ENCODE measurements at regions not wholly inside any gene's neighbourhood (a gene's known extent, or its start where the extent isn't known, plus 50 kb on each side); places are given as distances from the start of the nearest gene placed in this dataset.

GRCh38 chr13:79810018-79810417 lies 329.1 kb downstream of the NDFIP2 start:
- no CpG with 5 or more reads among the region's 5 CpGs for WGBS (ENCODE audit: extremely low coverage, insufficient read length, low lambda C conversion rate)
- H4K91ac ChIP-seq (ENCODE audit: insufficient read length, low read depth, low read length): no peak overlapping the region
- Mint-ChIP-seq H3K4me1 (peaks cover 43 to 46% of the 10 kb centered on the region in 2 experiments), H3K27ac (peak overlapping the region in 1 of 3 experiments; percentile 88; a peak in 3 of 7 replicates), H3K36me3 (ENCODE audit: insufficient read depth in 1 of 3, low read depth in 3 of 3) (peaks cover 0 to 5% (median 0%) of the 10 kb centered on the region in 3 experiments; a peak in 3 of 7 replicates), H3K4me3 (no peak overlapping the region), H3K9me3 (peaks cover 0 to 2% of the 10 kb centered on the region in 2 experiments; a peak in 1 of 5 replicates), H3K27me3 (ENCODE audit: low read depth) (no peaks in the 10 kb centered on the region)
- H3K56ac ChIP-seq (ENCODE audit: insufficient read length, low read depth, low read length): no peak overlapping the region
- H2BK5ac ChIP-seq (ENCODE audit: insufficient read length, low read length): no peak overlapping the region
- no peak overlapping the region for H2BK15ac ChIP-seq (ENCODE audit: low read depth, low read length)
- no peak overlapping the region for H3K27ac ChIP-seq (ENCODE audit: insufficient read length, low read depth, low read length)
- H3K9me3 ChIP-seq (ENCODE audit: control insufficient read depth, low read depth, low read length): no peaks in the 10 kb centered on the region
- no peak overlapping the region for H2AK5ac ChIP-seq (ENCODE audit: insufficient read length, low read length)
- no peak overlapping the region for H2BK20ac ChIP-seq (ENCODE audit: low read depth, low read length, poor library complexity, severe bottlenecking)
- no peak for TF ChIP-seq CTCF (conservative IDR thresholded peaks at IDR 0.05)
- no peak overlapping the region for H4K5ac ChIP-seq (ENCODE audit: insufficient read length, low read depth, low read length)
- no peaks in the 10 kb centered on the region for H4K20me1 ChIP-seq (ENCODE audit: control insufficient read depth, insufficient read depth, insufficient read length)
- no peak for DNase-seq
- H3K9ac ChIP-seq (ENCODE audit: extremely low read depth, insufficient read length, low read length): no peak overlapping the region
- no peaks in the 10 kb centered on the region for H3K79me2 ChIP-seq (ENCODE audit: insufficient read depth, low read length)
- no peak overlapping the region for H2BK120ac ChIP-seq (ENCODE audit: low read depth, low read length, poor library complexity, severe bottlenecking)
- H3K4me2 ChIP-seq (ENCODE audit: insufficient read depth, insufficient read length, low read length): no peak overlapping the region
- H3K23ac ChIP-seq (ENCODE audit: insufficient read length, low read depth, low read length): no peak overlapping the region
- H3K27me3 ChIP-seq (ENCODE audit: insufficient read depth, low read length): no peaks in the 10 kb centered on the region
- H3K79me1 ChIP-seq (ENCODE audit: insufficient read depth, low read depth, low read length, poor library complexity, severe bottlenecking): no peaks in the 10 kb centered on the region
- H3T11ph ChIP-seq (ENCODE audit: low read length): no peak overlapping the region
- no peak overlapping the region for H3K4ac ChIP-seq (ENCODE audit: low read depth, low read length)
- H2BK12ac ChIP-seq (ENCODE audit: insufficient read length, low read depth, low read length): no peak overlapping the region
- no peak overlapping the region for H2AFZ ChIP-seq (ENCODE audit: low read length)
- no peak overlapping the region for H3K18ac ChIP-seq (ENCODE audit: insufficient read length, low read depth, low read length)
- no peak overlapping the region for H4K8ac ChIP-seq (replicated peaks; ENCODE audit: insufficient read length, low read depth, low read length)
- peaks cover 9% of the 10 kb centered on the region for H3K4me1 ChIP-seq (ENCODE audit: insufficient read depth, low read length)
- no peaks in the 10 kb centered on the region for H3K23me2 ChIP-seq (ENCODE audit: insufficient read length, low read depth, low read length, poor library complexity, severe bottlenecking)
- no peak overlapping the region for H3K14ac ChIP-seq (ENCODE audit: insufficient read depth, low read length)
